HG02885 (cell line): ENCODE measurements at regions not wholly inside any gene's neighbourhood (a gene's known extent, or its start where the extent isn't known, plus 50 kb on each side); places are given as distances from the start of the nearest gene placed in this dataset.
"Not testable (repeated sequence)": the region's sequence is repeated elsewhere in the genome, so short reads cannot be mapped to it uniquely, and the experiment has no call there.

ENCODE experiments used
- ATAC-seq: cut with Tn5 transposase; IDR thresholded peaks from one replicate; pipeline ENCODE4 v1.9.1; 2021; ENCODE audit warnings: mild to moderate bottlenecking; ENCODE audit not compliant: unreplicated experiment, poor library complexity

GRCh38 chr15:26043018-26043417 is 179.9 kb upstream of the ATP10A start:
- no peak for ATAC-seq

- no peak for ATAC-seq
These were observed 175.6 kb upstream of the ATP10A start for GRCh38 chr15:26038693-26039092.

- ATAC-seq, result no peak
These were observed 174.2 kb upstream of the ATP10A start for GRCh38 chr15:26037369-26037768.

GRCh38 chr15:26033493-26033892 is 170.4 kb upstream of the ATP10A start:
- no peak for ATAC-seq

DNA sequence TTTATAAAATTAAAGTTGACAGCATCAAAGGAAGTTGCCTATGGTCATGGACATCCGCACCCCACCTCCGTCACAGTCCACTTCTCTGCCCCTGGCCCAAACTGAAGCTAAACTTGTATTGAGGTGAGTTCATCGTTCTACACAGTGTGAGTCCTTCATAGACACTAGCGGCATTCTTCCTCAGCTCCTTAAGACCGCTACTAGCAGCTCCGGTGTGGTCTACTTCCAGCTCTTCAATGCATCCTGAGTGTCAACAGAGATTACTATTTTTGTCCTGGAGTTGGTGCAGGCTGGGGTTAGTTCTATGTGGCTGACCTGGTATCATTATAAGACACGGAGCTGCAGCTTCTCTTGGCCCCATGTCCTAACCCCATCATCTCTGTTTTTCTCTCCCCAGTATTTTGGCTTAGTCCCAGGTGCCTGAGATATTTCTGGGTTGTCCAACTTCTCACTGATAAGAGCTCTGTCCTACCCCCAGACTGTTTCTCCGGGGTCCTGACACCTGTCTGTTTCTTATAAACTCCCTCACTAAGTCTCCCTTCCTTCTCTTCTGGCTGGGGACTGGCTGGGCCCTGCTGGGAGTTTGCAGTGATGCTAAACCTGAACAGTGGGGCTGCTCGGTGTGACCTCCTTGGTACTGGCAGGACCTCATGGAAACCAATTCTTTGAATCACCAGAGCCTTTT is 169.2 kb upstream of the ATP10A start:
- ATAC-seq, result no peak

GRCh38 chr15:26029586-26029985 is 166.5 kb upstream of the ATP10A start:
- ATAC-seq, result not testable (repeated sequence)

- no peak for ATAC-seq
These were observed 166.0 kb upstream of the ATP10A start for GRCh38 chr15:26029146-26029545.

DNA sequence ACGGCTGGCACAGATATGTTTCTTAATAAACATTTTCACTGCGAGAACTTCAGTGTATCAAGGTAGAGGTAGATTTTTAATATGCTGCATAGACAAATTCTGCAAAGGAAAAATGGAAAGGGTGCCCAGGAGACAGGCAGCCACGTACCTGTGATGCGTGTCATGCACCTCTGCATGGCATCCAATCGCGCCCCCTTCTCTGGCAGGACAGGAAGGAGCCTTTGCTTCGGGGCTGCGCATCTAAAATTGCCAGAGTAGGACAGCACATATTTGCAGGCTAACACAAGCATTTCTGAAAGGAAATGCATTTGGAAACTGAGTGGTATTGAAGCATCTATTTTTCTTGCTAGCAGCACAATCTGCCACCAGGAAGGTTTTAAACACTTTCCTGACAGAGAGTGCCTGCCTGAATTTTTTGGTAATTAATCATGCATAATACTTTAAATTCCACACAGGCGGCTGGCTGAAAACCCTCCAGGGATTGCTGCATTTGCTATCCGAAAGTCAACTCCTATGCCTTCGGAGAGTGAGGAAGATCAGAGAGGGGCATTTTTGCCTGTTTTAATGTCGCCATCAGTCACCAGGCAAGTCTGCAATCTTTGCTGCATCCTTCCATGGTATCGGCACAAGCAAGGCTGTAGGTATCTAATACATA is 165.1 kb upstream of the ATP10A start:
- ATAC-seq, result no peak

DNA sequence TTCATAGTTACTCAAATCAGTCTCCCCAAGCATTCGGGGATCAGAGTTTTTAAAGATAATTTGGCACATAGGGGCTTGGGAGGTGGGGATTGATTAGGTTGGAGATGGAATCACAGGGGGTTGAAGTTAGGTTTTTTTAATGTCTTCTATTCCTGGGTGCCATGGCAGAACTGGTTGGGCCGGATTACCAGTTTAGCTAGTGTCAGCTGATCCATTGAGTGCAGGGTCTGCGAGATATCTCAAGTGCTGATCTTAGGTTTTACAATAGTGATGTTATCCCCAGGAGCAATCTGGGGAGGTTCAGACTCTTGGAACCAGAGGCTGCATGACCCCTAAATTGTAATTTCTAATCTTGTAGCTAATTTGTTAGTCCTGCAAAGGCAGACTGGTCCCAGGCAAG is 163.5 kb upstream of the ATP10A start:
- ATAC-seq, result not testable (repeated sequence)

- ATAC-seq, result no peak
These were observed 161.1 kb upstream of the ATP10A start for GRCh38 chr15:26024241-26024640.

GRCh38 chr15:26023691-26024090 is 160.6 kb upstream of the ATP10A start:
- ATAC-seq, result no peak

- ATAC-seq, result no peak
These were observed 160.1 kb upstream of the ATP10A start for GRCh38 chr15:26023231-26023630.

DNA sequence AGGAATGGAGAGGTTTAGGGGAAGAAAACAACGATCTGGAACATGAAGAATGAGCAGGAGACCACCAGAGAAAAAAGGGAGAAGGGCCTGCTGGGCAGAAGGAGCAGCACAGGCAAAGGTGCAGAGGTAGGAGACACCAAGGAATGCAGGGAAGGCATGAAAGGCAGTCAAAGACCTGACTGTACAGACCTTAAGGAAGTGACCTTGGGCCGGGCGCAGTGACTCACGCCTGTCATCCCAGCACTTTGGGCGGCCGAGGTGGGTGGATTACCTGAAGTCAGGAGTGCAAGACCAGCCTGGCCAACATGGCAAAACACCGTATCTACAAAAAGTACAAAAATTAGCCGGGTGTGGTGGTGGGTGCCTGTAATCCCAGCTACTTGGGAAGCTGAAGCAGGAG is 157.7 kb upstream of the ATP10A start:
- no peak for ATAC-seq

GRCh38 chr15:26017665-26018064 is 154.5 kb upstream of the ATP10A start:
- ATAC-seq, result no peak

DNA sequence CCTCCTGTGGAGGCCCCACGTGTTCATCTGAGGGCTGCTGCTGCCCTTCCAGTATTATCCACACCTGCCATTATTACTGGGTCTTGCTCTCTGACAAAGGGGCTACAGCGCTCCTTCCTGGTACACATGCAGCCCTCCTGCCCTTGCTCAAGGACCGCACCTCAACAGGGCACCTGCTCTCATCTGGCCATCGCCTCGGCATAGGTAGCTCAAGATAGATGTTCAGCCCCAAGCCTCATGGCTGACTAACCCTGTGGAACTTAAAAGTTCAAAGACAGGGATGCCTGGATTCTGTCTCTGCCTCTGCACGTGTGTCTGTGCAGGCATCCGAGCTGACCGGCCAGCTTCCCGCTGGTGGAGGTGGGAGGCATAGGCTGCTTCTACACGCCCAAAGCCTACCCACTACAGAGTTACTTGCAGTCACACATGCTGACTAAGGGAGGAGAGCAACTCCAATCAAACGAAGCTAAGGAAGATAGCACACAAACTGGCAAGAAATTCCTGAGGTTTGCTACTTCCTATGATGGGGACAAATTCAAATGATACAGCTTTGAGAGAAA is 152.5 kb upstream of the ATP10A start:
- no peak for ATAC-seq

GRCh38 chr15:26013981-26014380 is 150.9 kb upstream of the ATP10A start:
- no peak for ATAC-seq

DNA sequence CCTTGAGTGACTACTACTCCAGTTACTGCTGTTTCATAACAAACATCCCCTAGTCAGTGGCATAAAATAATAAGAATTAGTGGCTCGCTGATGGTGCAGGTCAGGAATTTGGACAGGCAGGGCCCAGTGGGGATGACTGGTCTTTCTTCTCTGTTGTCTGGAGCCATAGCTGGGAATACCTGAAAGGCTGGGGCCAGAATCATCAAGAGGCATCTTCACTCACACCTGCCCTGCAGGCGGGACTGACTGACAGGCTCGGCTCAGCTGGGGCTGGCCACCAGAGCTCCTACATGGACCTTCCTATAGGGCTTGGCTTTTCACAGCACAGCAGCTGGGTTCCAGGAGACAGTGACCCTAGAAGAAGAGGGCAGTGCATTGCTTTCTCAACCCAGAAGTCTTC is 148.8 kb upstream of the ATP10A start:
- ATAC-seq, result no peak

- ATAC-seq, result no peak
These were observed 144.0 kb upstream of the ATP10A start for GRCh38 chr15:26007151-26007550.

DNA sequence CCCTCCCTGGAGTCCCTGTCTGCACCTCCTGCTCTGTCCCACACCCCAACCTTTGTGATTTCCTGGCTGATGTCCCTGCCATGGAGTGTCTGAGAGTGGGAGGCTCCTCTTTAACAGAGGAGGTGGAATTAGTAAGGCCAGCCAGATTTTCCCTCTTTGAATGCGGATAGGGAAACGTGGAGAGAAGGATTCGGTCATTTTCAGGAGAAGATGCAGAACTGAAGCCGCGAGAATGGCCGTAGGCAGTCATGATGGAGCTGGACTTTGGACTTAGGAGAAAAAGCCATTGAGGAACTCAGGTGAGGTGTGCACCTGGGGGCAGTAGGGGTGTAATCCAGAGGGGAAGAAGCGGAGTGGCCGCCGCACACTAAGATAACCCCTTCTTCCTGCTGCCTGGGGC is 138.1 kb upstream of the ATP10A start:
- ATAC-seq, result no peak

- no peak for ATAC-seq
These were observed 130.4 kb upstream of the ATP10A start for GRCh38 chr15:25993506-25993905.

- ATAC-seq, result no peak
These were observed 127.1 kb upstream of the ATP10A start for GRCh38 chr15:25990220-25990619.

GRCh38 chr15:25989327-25989726 is 126.2 kb upstream of the ATP10A start:
- no peak for ATAC-seq
